ENCODE measurements at regions not wholly inside any gene's neighbourhood (a gene's known extent, or its start where the extent isn't known, plus 50 kb on each side); places are given as distances from the start of the nearest gene placed in this dataset.

- DNase-seq = no peak
These were observed 264.5 kb downstream of the OLFM3 start for GRCh38 chr1:101732261-101732660.

GRCh38 chr1:101733340-101733739 lies 263.4 kb downstream of the OLFM3 start:
- no peak for DNase-seq

- DNase-seq = no peak
These were observed 258.3 kb downstream of the OLFM3 start for GRCh38 chr1:101738475-101738874.

- DNase-seq = no peak
These were observed 257.6 kb downstream of the OLFM3 start for GRCh38 chr1:101739146-101739545.

- no peak for DNase-seq
These were observed 256.8 kb downstream of the OLFM3 start for GRCh38 chr1:101739826-101740330.

GRCh38 chr1:101741910-101742309 lies 254.8 kb downstream of the OLFM3 start:
- DNase-seq = no peak

- DNase-seq = no peak
These were observed 254.2 kb downstream of the OLFM3 start for GRCh38 chr1:101742509-101742908.

- DNase-seq = no peak
These were observed 251.0 kb downstream of the OLFM3 start for GRCh38 chr1:101745551-101746270.

- no peak for DNase-seq
These were observed 248.6 kb downstream of the OLFM3 start for GRCh38 chr1:101748077-101748476.

Measured in NCI-H774 (cell line).